ENCODE measurements at regions not wholly inside any gene's neighbourhood (a gene's known extent, or its start where the extent isn't known, plus 50 kb on each side); places are given as distances from the start of the nearest gene placed in this dataset.

GRCh38 chr3:17985658-17986347, 243.4 kb upstream of the TBC1D5 start:
- H3K27ac ChIP-seq (ENCODE audit: low read depth, low read length) = no peak overlapping the region
- H3K9me3 ChIP-seq (ENCODE audit: low read length) = no peaks in the 10 kb centered on the region
- H3K27me3 ChIP-seq (ENCODE audit: insufficient read depth, low read length, poor library complexity, severe bottlenecking) = no peaks in the 10 kb centered on the region
- H3K4me3 Mint-ChIP-seq = no peak overlapping the region
- POLR2A ChIA-PET = no interaction called here
- no peak for DNase-seq
- no peak overlapping the region for H3K27ac Mint-ChIP-seq
- no peaks in the 10 kb centered on the region for H3K9me3 Mint-ChIP-seq
- no peak overlapping the region for H3K4me3 ChIP-seq (ENCODE audit: low read length)
- H3K4me1 ChIP-seq (ENCODE audit: insufficient read depth, low read length) = no peaks in the 10 kb centered on the region
- CTCF ChIA-PET = no interaction called here
- no peaks in the 10 kb centered on the region for H3K36me3 ChIP-seq (ENCODE audit: insufficient read depth, low read length)
- no peaks in the 10 kb centered on the region for H3K36me3 Mint-ChIP-seq
- no peaks in the 10 kb centered on the region for H3K4me1 Mint-ChIP-seq
- peaks cover 6 to 14% of the 10 kb centered on the region in 2 donors for H3K27me3 Mint-ChIP-seq

GRCh38 chr3:17983106-17983505, 240.7 kb upstream of the TBC1D5 start:
- CTCF ChIA-PET = no interaction called here

GRCh38 chr3:17982211-17982880, 239.9 kb upstream of the TBC1D5 start:
- ChIA-PET POLR2A (no interaction called here), CTCF (no interaction called here)
- Mint-ChIP-seq H3K36me3 (no peaks in the 10 kb centered on the region), H3K27ac (no peak overlapping the region), H3K4me1 (no peaks in the 10 kb centered on the region), H3K27me3 (peaks cover 6 to 14% of the 10 kb centered on the region in 2 donors), H3K4me3 (no peak overlapping the region), H3K9me3 (no peaks in the 10 kb centered on the region)
- H3K27me3 ChIP-seq (ENCODE audit: insufficient read depth, low read length, poor library complexity, severe bottlenecking) = no peaks in the 10 kb centered on the region
- H3K36me3 ChIP-seq (ENCODE audit: insufficient read depth, low read length) = no peaks in the 10 kb centered on the region
- no peaks in the 10 kb centered on the region for H3K4me1 ChIP-seq (ENCODE audit: insufficient read depth, low read length)
- no peak overlapping the region for H3K4me3 ChIP-seq (ENCODE audit: low read length)
- H3K27ac ChIP-seq (ENCODE audit: low read depth, low read length) = no peak overlapping the region
- no peak for DNase-seq
- no peaks in the 10 kb centered on the region for H3K9me3 ChIP-seq (ENCODE audit: low read length)

More at GRCh38 chr3:17983106-17983505, 240.7 kb upstream of the TBC1D5 start:
- Mint-ChIP-seq H3K4me3 (no peak overlapping the region), H3K9me3 (no peaks in the 10 kb centered on the region), H3K4me1 (no peaks in the 10 kb centered on the region), H3K27me3 (peaks cover 6 to 14% of the 10 kb centered on the region in 2 donors), H3K36me3 (no peaks in the 10 kb centered on the region), H3K27ac (no peak overlapping the region)
- DNase-seq = no peak
- no peaks in the 10 kb centered on the region for H3K27me3 ChIP-seq (ENCODE audit: insufficient read depth, low read length, poor library complexity, severe bottlenecking)
- no peak overlapping the region for H3K4me3 ChIP-seq (ENCODE audit: low read length)
- H3K4me1 ChIP-seq (ENCODE audit: insufficient read depth, low read length) = no peaks in the 10 kb centered on the region
- H3K36me3 ChIP-seq (ENCODE audit: insufficient read depth, low read length) = no peaks in the 10 kb centered on the region
- no peak overlapping the region for H3K27ac ChIP-seq (ENCODE audit: low read depth, low read length)
- no peaks in the 10 kb centered on the region for H3K9me3 ChIP-seq (ENCODE audit: low read length)
- POLR2A ChIA-PET = no interaction called here

- ChIA-PET POLR2A (no interaction called here), CTCF (no interaction called here)
- no peaks in the 10 kb centered on the region for H3K9me3 Mint-ChIP-seq
- H3K27ac Mint-ChIP-seq = no peak overlapping the region
- H3K4me1 Mint-ChIP-seq = no peaks in the 10 kb centered on the region
- Histone ChIP-seq H3K4me1 (ENCODE audit: insufficient read depth, low read length) (no peaks in the 10 kb centered on the region), H3K36me3 (ENCODE audit: insufficient read depth, low read length) (no peaks in the 10 kb centered on the region), H3K27me3 (ENCODE audit: insufficient read depth, low read length, poor library complexity, severe bottlenecking) (no peaks in the 10 kb centered on the region), H3K27ac (ENCODE audit: low read depth, low read length) (no peak overlapping the region), H3K9me3 (ENCODE audit: low read length) (no peaks in the 10 kb centered on the region), H3K4me3 (ENCODE audit: low read length) (no peak overlapping the region)
- no peak for DNase-seq
- no peaks in the 10 kb centered on the region for H3K36me3 Mint-ChIP-seq
- no peak overlapping the region for H3K4me3 Mint-ChIP-seq
- peaks cover 4 to 14% of the 10 kb centered on the region in 2 donors for H3K27me3 Mint-ChIP-seq
These were observed 238.4 kb upstream of the TBC1D5 start for GRCh38 chr3:17980863-17981262.

- H3K36me3 Mint-ChIP-seq = no peaks in the 10 kb centered on the region
- Histone ChIP-seq H3K4me3 (ENCODE audit: low read length) (no peak overlapping the region), H3K9me3 (ENCODE audit: low read length) (no peaks in the 10 kb centered on the region), H3K27me3 (ENCODE audit: insufficient read depth, low read length, poor library complexity, severe bottlenecking) (no peaks in the 10 kb centered on the region), H3K4me1 (ENCODE audit: insufficient read depth, low read length) (no peaks in the 10 kb centered on the region), H3K27ac (ENCODE audit: low read depth, low read length) (no peak overlapping the region), H3K36me3 (ENCODE audit: insufficient read depth, low read length) (no peaks in the 10 kb centered on the region)
- H3K4me3 Mint-ChIP-seq = no peak overlapping the region
- H3K9me3 Mint-ChIP-seq = no peaks in the 10 kb centered on the region
- no peaks in the 10 kb centered on the region for H3K4me1 Mint-ChIP-seq
- DNase-seq = no peak
- ChIA-PET CTCF (no interaction called here), POLR2A (no interaction called here)
- H3K27me3 Mint-ChIP-seq = peaks cover 4 to 14% of the 10 kb centered on the region in 2 donors
- no peak overlapping the region for H3K27ac Mint-ChIP-seq
These were observed 237.5 kb upstream of the TBC1D5 start for GRCh38 chr3:17979911-17980310.

GRCh38 chr3:17979252-17979651, 236.8 kb upstream of the TBC1D5 start:
- CTCF ChIA-PET = interaction anchor here (1.1 kb wide), 1 partner anchor 14 kb away, joined by 3 read pairs; no protein-coding TSS in a partner anchor
- Histone ChIP-seq H3K4me3 (ENCODE audit: low read length) (no peak overlapping the region), H3K36me3 (ENCODE audit: insufficient read depth, low read length) (no peaks in the 10 kb centered on the region), H3K27ac (ENCODE audit: low read depth, low read length) (no peak overlapping the region), H3K4me1 (ENCODE audit: insufficient read depth, low read length) (no peaks in the 10 kb centered on the region), H3K9me3 (ENCODE audit: low read length) (no peaks in the 10 kb centered on the region), H3K27me3 (ENCODE audit: insufficient read depth, low read length, poor library complexity, severe bottlenecking) (no peaks in the 10 kb centered on the region)
- Mint-ChIP-seq H3K4me1 (no peaks in the 10 kb centered on the region), H3K27ac (no peak overlapping the region), H3K27me3 (peaks cover 4 to 14% of the 10 kb centered on the region in 2 donors), H3K9me3 (no peaks in the 10 kb centered on the region), H3K36me3 (no peaks in the 10 kb centered on the region), H3K4me3 (no peak overlapping the region)
- POLR2A ChIA-PET = no interaction called here
- no peak for DNase-seq

GRCh38 chr3:17974206-17974841, 231.9 kb upstream of the TBC1D5 start:
- no peaks in the 10 kb centered on the region for H3K9me3 ChIP-seq (ENCODE audit: low read length)
- H3K27ac Mint-ChIP-seq = no peak overlapping the region
- H3K27ac ChIP-seq (ENCODE audit: low read depth, low read length) = no peak overlapping the region
- H3K4me3 ChIP-seq (ENCODE audit: low read length) = no peak overlapping the region
- no peaks in the 10 kb centered on the region for H3K27me3 ChIP-seq (ENCODE audit: insufficient read depth, low read length, poor library complexity, severe bottlenecking)
- no peak for DNase-seq
- peaks cover 3 to 6% of the 10 kb centered on the region in 2 donors for H3K27me3 Mint-ChIP-seq
- no peaks in the 10 kb centered on the region for H3K4me1 Mint-ChIP-seq
- H3K4me3 Mint-ChIP-seq = no peak overlapping the region
- CTCF ChIA-PET = no interaction called here
- POLR2A ChIA-PET = no interaction called here
- no peaks in the 10 kb centered on the region for H3K9me3 Mint-ChIP-seq
- no peaks in the 10 kb centered on the region for H3K4me1 ChIP-seq (ENCODE audit: insufficient read depth, low read length)
- H3K36me3 Mint-ChIP-seq = no peaks in the 10 kb centered on the region
- no peaks in the 10 kb centered on the region for H3K36me3 ChIP-seq (ENCODE audit: insufficient read depth, low read length)
